GM18907 (cell line): ENCODE measurements at regions not wholly inside any gene's neighbourhood (a gene's known extent, or its start where the extent isn't known, plus 50 kb on each side); places are given as distances from the start of the nearest gene placed in this dataset.
"Not testable (repeated sequence)": the region's sequence is repeated elsewhere in the genome, so short reads cannot be mapped to it uniquely, and the experiment has no call there.

ENCODE experiments used
- ATAC-seq: cut with Tn5 transposase; IDR thresholded peaks from one replicate; pipeline ENCODE4 v1.9.1; 2021; ENCODE audit warnings: mild to moderate bottlenecking, moderate library complexity; ENCODE audit not compliant: unreplicated experiment

DNA sequence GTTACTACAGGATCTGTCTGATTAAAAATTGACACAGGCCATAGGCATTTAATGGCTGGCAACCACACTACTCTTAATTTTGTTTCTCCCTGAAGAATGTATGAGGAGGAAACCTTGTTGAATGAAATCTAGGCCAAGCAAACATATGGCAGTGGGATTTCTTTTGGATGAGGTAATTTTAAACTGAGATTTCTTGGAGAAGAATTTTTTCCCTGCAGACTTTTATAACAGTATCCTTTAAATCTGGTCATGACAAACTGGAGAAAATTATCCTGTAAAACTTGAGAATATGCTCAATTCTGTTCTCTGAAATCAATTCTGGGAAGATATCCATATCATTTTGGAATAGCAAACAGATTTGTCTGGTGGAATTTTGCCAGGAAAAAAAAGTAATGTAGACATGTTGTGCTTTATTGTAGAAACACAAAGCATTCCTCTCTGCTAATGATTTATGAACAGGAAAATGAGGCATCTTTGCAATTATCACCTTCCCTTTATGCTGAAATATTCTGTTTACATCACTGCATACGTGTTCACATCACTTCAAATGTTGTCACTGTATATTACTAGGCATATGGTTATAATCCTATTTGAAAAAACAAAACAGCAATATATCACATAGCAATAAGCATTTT, 108.3 kb upstream of the ARSJ start:
- no peak for ATAC-seq

- no peak for ATAC-seq
Measured at GRCh38 chr4:114088481-114088880, 109.0 kb upstream of the ARSJ start.

DNA sequence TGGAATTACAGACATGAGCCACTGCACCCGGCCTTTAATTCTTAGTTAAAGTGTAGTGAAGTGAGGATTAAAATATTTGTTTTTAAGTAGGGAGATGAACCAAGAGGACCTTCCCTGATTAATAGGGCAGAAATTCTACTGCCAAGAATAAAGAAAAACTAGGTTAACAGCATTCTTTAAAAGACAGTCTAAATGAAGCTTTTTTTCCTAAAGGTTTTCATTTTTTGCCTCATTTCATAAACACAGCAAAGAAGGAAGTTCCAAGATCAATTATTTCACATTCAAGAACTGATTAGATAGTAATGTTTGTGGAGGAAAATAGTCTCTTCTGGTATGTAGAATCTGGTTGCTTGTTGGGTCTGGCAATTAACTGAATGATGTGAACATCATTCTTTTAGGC, 112.1 kb upstream of the ARSJ start:
- no peak for ATAC-seq

GRCh38 chr4:114093221-114093715, 113.8 kb upstream of the ARSJ start:
- no peak for ATAC-seq

DNA sequence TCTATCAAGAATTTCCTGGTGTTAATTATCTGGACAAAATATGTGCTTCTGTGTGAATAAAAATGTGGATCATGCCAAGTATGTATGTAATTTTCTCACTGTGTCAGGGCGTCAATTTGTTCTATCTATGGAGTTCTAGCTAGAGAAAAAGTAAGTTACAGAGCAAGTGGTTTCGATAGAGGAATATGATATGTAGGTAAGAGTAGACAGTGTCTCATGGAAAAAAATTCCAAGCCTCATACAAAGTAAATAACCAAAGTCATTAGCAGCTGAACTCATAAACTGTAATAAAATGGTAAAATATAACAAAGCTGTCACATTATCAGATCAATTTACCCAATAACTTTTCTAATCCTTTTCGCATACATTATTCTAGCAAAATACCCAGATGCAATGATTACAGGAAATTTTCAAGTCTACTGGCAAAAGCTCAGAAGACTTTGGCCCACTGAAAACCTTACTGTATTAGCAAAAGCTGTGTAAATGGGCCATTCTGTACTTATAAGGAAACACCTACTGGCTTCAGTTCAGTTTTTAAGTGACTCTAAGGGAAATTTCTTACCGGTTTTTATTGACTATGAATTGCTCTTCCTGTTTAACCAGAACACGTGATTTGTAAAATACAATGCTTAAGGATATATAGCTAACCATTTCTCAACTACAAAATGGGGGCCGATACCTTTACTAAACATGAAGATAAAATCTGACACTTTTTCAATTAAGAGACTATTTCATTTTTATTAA, 121.0 kb upstream of the ARSJ start:
- ATAC-seq = no peak

GRCh38 chr4:114103908-114104307, 124.5 kb upstream of the ARSJ start:
- peak; percentile 60 for ATAC-seq

DNA sequence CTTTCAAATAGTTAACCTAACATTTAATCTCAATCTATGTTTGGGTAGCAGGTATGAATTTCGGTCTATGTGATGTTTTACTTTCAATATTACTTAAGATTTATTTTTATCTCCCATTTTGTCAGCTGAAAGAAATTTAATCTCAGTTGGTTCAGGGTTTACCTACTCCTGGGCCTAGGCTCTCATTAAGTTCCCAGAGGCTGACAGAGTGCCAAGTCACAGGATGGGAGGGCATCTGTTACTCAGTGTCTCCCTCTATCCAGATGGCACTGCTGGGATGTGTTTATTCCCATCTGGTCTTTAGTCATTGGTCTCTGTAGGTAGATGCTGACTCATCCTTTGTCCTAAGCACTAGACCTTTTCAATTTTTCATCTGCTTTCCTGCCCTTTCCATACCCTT, 129.4 kb upstream of the ARSJ start:
- no peak for ATAC-seq

GRCh38 chr4:114109776-114110175, 130.3 kb upstream of the ARSJ start:
- no peak for ATAC-seq

- no peak for ATAC-seq
Measured at GRCh38 chr4:114115526-114115925, 136.1 kb upstream of the ARSJ start.

- no peak for ATAC-seq
Measured at GRCh38 chr4:114116861-114117260, 137.4 kb upstream of the ARSJ start.

- ATAC-seq = no peak
Measured at GRCh38 chr4:114121221-114121620, 141.8 kb upstream of the ARSJ start.

DNA sequence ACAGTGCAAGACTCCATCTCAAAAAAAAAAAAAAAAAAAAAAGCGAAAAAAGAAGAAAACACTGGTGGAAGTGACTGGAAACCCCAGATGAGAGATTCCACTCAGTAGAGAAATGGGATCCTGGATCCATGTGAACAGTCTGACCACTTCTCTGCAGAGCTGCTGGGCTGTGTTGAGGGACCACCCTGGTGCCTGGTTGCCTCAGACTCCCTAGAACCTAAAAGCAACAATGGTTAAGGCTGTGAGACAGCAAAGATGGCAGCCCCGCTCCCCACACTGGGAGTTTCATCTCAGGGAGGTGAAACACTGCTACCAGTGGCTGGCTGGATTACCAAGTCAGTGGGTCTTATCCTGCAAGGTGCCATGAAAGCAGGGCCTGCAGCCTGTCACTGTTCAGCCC, 152.8 kb upstream of the ARSJ start:
- ATAC-seq = no peak

DNA sequence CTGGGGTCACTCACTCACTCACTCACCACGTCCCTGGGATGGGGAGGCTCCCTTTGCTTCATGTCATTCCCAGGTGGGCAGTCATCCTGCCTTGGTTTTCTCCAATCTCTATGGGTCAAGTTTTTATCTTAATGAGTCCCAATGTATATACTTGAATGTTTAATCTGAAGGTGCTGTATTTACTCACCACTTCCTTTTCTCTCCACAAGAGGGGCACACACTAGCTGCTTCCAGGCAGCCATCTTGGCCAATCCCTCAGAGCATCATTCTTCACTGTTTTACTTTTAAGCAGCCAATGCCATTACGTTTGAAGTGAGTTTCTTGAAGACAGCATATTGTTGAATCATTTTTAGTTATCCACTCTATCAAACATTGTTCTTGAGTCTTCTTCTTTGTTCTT, 153.4 kb upstream of the ARSJ start:
- ATAC-seq = peak; percentile 73

DNA sequence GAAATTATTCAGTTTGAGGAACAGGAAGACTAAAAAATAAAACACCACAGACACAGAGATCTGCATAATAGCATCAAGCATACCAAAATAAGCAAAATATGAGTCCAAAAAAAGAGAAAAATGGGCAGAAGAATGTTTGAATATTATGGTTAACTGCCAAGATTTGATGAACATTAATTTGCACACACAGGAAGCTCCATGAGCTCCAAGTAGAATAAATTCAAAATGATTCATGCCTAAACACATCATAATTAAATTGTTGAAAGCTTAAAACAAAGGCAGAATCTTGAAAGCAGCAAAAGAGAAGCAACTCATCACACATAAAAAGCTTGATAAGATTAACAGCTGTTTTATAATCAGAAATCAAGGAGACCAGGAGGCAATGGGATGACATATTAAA, 156.6 kb upstream of the ARSJ start:
- ATAC-seq = no peak

DNA sequence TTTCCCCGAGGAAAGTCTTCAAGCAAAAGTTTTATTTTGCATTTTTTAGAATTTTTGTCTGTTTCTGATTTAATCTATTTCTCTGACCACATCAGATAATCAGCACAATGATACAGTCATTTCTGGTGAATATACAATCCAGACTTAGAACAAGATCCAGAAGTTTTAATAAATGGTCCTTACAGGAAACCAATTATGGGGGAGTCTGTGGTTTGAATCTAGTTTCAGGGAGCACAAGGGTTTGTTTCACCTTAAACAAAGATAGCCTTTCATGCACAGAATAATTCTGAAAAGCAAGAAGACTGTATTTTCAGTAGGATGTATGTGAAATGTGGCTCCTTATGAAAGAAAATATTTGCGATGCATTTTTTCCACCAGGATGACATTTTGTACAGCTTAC, 158.5 kb upstream of the ARSJ start:
- no peak for ATAC-seq

DNA sequence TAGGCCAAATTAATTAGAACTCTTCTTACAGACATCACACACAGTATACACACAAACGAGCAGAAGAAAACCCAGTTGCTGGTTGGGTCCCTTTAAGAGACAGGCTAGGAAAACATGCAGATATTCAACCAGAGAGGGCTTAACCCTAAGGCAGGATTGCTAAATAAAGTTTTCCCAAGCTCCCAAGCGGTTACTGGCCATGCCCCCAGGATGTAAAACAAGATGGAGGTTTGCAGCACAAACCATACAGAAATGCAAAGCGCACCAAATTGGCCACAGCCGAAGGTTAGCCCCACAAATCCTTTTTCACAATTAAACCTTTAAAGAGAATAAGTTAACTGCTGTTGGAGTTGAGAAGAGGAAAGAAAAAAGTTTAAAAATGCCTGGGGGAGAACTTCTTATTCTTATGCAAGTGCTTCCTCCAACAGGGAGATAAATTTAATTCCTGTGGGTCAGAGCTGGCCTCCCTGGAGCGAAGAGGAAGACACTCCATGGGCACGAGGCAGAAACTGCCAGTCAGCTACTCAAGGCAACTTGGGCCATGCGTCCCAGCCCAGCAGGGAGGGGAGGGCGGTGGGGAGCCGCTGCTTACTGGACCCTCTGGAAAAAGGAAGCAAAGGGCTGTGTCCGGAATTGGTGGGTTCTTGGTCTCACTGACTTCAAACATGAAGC, 167.6 kb upstream of the ARSJ start:
- ATAC-seq = no peak

DNA sequence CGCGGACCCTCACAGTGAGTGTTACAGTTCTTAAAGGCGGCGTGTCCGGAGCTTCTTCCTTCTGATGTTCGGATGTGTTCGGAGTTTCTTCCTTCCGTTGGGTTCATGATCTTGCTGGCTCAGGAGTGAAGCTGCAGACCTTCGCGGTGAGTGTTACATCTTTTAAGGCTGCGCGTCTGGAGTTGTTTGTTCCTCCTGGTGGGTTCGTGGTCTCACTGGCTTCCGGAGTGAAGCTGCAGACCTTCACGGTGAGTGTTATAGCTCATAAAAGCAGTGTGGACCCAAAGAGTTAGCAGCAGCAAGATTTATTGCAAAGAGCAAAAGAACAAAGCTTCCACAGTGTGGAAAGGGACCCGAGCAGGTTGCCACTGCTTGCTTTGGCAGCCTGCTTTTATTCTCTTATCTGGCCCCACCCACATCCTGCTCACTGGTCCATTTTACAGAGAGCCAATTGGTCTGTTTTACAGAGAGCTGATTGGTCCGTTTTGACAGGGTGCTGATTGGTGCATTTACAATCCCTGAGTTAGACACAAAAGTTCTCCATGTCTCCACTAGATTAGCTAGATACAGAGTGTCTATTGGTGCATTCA, 168.3 kb upstream of the ARSJ start:
- not testable (repeated sequence) for ATAC-seq

GRCh38 chr4:114148372-114149070, 169.1 kb upstream of the ARSJ start:
- ATAC-seq = not testable (repeated sequence)

DNA sequence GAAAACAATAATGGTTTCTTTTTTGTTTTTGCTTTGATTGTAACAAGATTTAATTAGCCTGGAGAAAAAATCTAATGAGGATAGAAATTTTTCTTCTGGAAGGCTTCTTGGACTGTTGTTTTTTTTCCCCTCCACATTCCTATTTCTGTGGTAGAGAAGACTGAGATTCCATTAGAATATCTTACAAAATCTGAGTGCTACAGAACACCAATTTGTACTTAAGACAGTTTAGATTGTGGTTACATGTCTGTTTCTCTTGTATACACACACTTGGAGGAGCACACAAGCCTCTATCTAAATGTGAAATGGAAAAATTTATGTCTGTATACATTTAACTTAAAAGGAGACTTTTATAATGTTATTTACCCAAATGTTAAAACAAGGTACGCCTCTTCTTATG, 176.9 kb upstream of the ARSJ start:
- ATAC-seq = no peak

GRCh38 chr4:114161809-114162208, 182.4 kb upstream of the ARSJ start:
- ATAC-seq = no peak

DNA sequence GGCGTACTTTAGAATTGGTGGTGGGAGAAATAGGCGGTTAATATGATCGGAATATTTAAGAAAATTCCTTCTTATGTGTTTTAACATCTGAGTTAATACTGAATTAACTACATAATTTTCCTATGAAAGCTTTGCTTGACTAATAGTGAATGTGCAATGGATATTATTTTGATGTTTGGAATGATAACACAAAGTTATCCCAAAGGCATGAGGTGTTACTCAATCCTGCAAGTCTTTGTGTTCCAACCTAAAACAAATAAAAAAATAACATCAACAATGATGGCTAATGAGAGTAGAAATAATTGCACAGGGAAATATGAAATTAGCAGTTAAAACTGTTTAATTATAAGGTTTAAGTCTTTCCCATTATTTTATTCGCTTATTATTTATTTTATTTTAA, 183.6 kb upstream of the ARSJ start:
- no peak for ATAC-seq
